ENCODE measurements at regions not wholly inside any gene's neighbourhood (a gene's known extent, or its start where the extent isn't known, plus 50 kb on each side); places are given as distances from the start of the nearest gene placed in this dataset.
"Not testable (repeated sequence)": the region's sequence is repeated elsewhere in the genome, so short reads cannot be mapped to it uniquely, and the experiment has no call there.

DNA sequence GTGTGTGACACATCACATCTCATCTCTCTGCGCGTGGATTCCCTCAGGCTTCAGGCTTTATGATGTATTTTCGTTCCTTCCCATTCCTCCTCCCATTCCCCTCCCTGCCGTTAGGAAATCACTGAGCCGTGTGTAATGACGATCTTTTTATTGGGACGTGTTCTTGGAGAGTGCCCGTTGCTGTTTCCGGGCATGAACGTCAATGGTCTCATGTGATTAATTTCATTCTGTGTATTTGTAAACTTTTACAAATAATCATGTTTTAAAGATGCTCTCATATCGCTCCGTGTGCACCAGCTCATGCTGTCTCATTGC is 271.3 kb downstream of the ADGRD1 start:
- H3K9me1 ChIP-seq (ENCODE audit: control insufficient read depth, insufficient read depth, low read length); H3K4me3 ChIP-seq; H3K79me2 ChIP-seq (ENCODE audit: control insufficient read depth, insufficient read depth, low read length); POLR2A ChIA-PET; DNase-seq (ENCODE audit: extremely low read depth in 1 of 4, low spot score in 3 of 4); FAIRE-seq; H3K4me2 ChIP-seq (ENCODE audit: insufficient read depth, low read length); ATAC-seq; H3K9me3 ChIP-seq (replicated peaks; ENCODE audit: control insufficient read depth, insufficient read depth, low read depth, low read length); BruUV-seq (replicated peaks); H3K36me3 ChIP-seq (ENCODE audit: control insufficient read depth, insufficient read depth, low read length); H3K27ac ChIP-seq (ENCODE audit: extremely low read depth, low read depth, low read length); H3K9ac ChIP-seq (ENCODE audit: insufficient read depth in 1 of 2, low read depth in 2 of 2, low read length in 2 of 2); CTCF ChIA-PET (ENCODE audit: low intra/inter-chr PET ratio); H3K27me3 ChIP-seq (ENCODE audit: control insufficient read depth in 2 of 2, insufficient read depth in 2 of 2, low read length in 2 of 2); H4K20me1 ChIP-seq (replicated peaks; ENCODE audit: control insufficient read depth, insufficient read depth, low read length); in situ Hi-C loops (cut with MboI); intact Hi-C loops (cut with micrococcal nuclease): not testable (repeated sequence)
- 38% methylated on average over 6 of the region's 12 CpGs for WGBS (ENCODE audit: insufficient coverage, low coverage, missing lambda C conversion rate)
- peaks cover 24 to 55% of the 10 kb centered on the region in 2 experiments for H3K4me1 ChIP-seq (replicated peaks in 1 of 2; ENCODE audit: control insufficient read depth in 2 of 2, insufficient read depth in 2 of 2, low read length in 2 of 2)
- peak overlapping the region; percentile 70; the same call in 1 of the 2 replicates for H2AFZ ChIP-seq (ENCODE audit: low read depth, low read length)
- TF ChIP-seq CREM (IDR thresholded peaks at IDR 0.05; ENCODE audit: low read depth) = 0 out of 2 replicates have a peak, but pooled peaks have one; percentile 0

DNA sequence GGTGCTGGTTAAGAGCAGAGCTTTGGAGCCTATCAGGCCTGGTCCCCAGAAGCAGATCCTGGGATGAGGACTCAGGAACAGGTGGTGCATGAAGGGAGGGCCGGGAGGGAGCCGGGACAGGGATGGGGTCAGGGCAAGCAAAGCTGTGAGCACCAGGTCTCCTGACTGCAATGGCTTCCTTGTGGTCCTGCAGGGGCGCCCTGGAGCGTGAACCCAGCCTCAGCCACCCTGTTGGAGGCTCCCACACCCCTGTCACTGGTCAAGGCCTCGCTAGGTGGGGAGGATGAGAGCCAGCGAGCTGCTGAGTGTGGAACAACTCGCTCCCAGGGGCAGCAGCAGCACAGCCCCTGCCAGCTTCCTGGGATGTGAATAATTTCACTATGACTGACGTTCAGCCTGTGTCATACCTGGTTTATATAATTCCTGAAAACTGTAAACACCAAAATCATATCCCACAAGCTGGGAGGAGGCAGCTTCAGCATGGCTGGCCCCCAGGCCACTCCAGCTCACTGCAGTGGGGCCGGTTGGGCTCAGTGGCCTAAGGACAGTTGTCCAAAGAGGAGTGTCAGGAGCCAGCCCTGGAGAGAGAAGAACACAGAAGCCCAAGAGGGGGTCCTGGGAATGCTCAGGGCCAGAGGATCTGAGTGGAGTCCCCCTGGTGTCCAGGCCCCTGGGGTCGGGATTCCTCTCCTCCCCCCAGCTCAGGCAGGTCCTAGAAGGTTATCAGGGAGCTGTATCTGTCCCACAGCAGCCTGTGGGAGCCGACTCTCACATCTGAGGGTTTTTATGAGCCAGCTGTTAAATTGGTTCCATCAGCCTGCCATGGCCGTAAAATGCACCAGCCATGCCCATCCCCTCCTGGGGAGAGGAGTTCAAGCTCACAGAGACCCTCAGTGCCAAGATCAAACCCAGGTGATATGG is 272.9 kb downstream of the ADGRD1 start:
- Histone ChIP-seq H3K36me3 (ENCODE audit: control insufficient read depth, insufficient read depth, low read length) (no peaks in the 10 kb centered on the region), H3K4me1 (replicated peaks in 1 of 2; ENCODE audit: control insufficient read depth in 2 of 2, insufficient read depth in 2 of 2, low read length in 2 of 2) (peaks cover 34 to 61% of the 10 kb centered on the region in 2 experiments), H3K9me1 (ENCODE audit: control insufficient read depth, insufficient read depth, low read length) (no peaks in the 10 kb centered on the region), H3K4me2 (ENCODE audit: insufficient read depth, low read length) (no peak overlapping the region), H3K27ac (ENCODE audit: extremely low read depth, low read depth, low read length) (peak overlapping the region; percentile 14; the same call in 1 of the 3 replicates), H4K20me1 (replicated peaks; ENCODE audit: control insufficient read depth, insufficient read depth, low read length) (no peaks in the 10 kb centered on the region), H3K79me2 (ENCODE audit: control insufficient read depth, insufficient read depth, low read length) (no peaks in the 10 kb centered on the region), H3K9ac (ENCODE audit: insufficient read depth in 1 of 2, low read depth in 2 of 2, low read length in 2 of 2) (peak overlapping the region in 1 of 2 experiments; percentile 66; a peak in 2 of 4 replicates), H2AFZ (ENCODE audit: low read depth, low read length) (peak overlapping the region; percentile 63; the same call in 1 of the 2 replicates), H3K9me3 (replicated peaks; ENCODE audit: control insufficient read depth, insufficient read depth, low read depth, low read length) (peaks cover 6% of the 10 kb centered on the region), H3K27me3 (ENCODE audit: control insufficient read depth in 2 of 2, insufficient read depth in 2 of 2, low read length in 2 of 2) (no peaks in the 10 kb centered on the region), H3K4me3 (no peak overlapping the region)
- intact Hi-C loops (cut with micrococcal nuclease) = no loop called here
- DNase-seq (ENCODE audit: extremely low read depth in 1 of 4, low spot score in 3 of 4) = peak in 1 of 4 experiments; percentile 67
- POLR2A ChIA-PET = no interaction called here
- BruUV-seq (replicated peaks) = no TSS peak
- ATAC-seq = no peak
- WGBS (ENCODE audit: insufficient coverage, low coverage, missing lambda C conversion rate) = 36% methylated on average over 8 of the region's 12 CpGs
- CTCF ChIA-PET (ENCODE audit: low intra/inter-chr PET ratio) = no interaction called here
- in situ Hi-C loops (cut with MboI) = no loop called here
- FAIRE-seq = peak; percentile 75
- TF ChIP-seq NBN (IDR thresholded peaks at IDR 0.05; ENCODE audit: low read depth) (no peak), MYC (IDR thresholded peaks at IDR 0.05; ENCODE audit: low read depth, low read length) (no peak), MYC (CRISPR knock-in tag; IDR thresholded peaks at IDR 0.05; ENCODE audit: borderline replicate concordance, low read depth) (no peak), RAD21 (CRISPR knock-in tag; conservative IDR thresholded peaks at IDR 0.05 in 1 of 2, IDR thresholded peaks at IDR 0.05 in 1 of 2) (peak in 1 of 2 experiments; percentile 16; a peak in 1 of 4 replicates)
- TF ChIP-seq, protein P1, sequence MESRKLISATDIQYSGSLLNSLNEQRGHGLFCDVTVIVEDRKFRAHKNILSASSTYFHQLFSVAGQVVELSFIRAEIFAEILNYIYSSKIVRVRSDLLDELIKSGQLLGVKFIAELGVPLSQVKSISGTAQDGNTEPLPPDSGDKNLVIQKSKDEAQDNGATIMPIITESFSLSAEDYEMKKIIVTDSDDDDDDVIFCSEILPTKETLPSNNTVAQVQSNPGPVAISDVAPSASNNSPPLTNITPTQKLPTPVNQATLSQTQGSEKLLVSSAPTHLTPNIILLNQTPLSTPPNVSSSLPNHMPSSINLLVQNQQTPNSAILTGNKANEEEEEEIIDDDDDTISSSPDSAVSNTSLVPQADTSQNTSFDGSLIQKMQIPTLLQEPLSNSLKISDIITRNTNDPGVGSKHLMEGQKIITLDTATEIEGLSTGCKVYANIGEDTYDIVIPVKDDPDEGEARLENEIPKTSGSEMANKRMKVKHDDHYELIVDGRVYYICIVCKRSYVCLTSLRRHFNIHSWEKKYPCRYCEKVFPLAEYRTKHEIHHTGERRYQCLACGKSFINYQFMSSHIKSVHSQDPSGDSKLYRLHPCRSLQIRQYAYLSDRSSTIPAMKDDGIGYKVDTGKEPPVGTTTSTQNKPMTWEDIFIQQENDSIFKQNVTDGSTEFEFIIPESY (CRISPR knock-in tag; IDR thresholded peaks at IDR 0.05) = peak; percentile 79; the same call in 1 of the 2 replicates
